HUDEP-2 (cell line): ENCODE measurements at regions not wholly inside any gene's neighbourhood (a gene's known extent, or its start where the extent isn't known, plus 50 kb on each side); places are given as distances from the start of the nearest gene placed in this dataset.

Experiments used
- DNase-seq, 76 experiments: peaks; one replicate each; lab custom pipeline; 2025; ENCODE audit not compliant: unreplicated experiment in 76 of 76; lab: John Stamatoyannopoulos, UW

GRCh38 chr5:77948476-77948875 lies 172.3 kb upstream of the TBCA start:
- DNase-seq, result no peak

GRCh38 chr5:77947041-77947428 lies 170.9 kb upstream of the TBCA start:
- DNase-seq, result no peak

GRCh38 chr5:77946381-77947040 lies 170.4 kb upstream of the TBCA start:
- no peak for DNase-seq

- no peak for DNase-seq
Measured at GRCh38 chr5:77945874-77946273, 169.7 kb upstream of the TBCA start.

GRCh38 chr5:77944757-77945340 lies 168.7 kb upstream of the TBCA start:
- DNase-seq, result no peak

GRCh38 chr5:77943851-77944250 lies 167.7 kb upstream of the TBCA start:
- DNase-seq, result no peak

- DNase-seq, result no peak
Measured at GRCh38 chr5:77942578-77943239, 166.6 kb upstream of the TBCA start.

- peak in 1 of 76 experiments; percentile 15 for DNase-seq
Measured at GRCh38 chr5:77937015-77937908, 161.1 kb upstream of the TBCA start.

GRCh38 chr5:77936365-77936693 lies 160.2 kb upstream of the TBCA start:
- DNase-seq, result no peak

- DNase-seq, result no peak
Measured at GRCh38 chr5:77935506-77936364, 159.6 kb upstream of the TBCA start.

GRCh38 chr5:77928776-77929300 lies 152.7 kb upstream of the TBCA start:
- DNase-seq, result no peak

GRCh38 chr5:77926337-77926736 lies 150.2 kb upstream of the TBCA start:
- DNase-seq, result no peak

- DNase-seq, result no peak
Measured at GRCh38 chr5:77925503-77925902, 149.4 kb upstream of the TBCA start.

- no peak for DNase-seq
Measured at GRCh38 chr5:77924081-77924480, 147.9 kb upstream of the TBCA start.

GRCh38 chr5:77923666-77924065 lies 147.5 kb upstream of the TBCA start:
- DNase-seq, result no peak

- DNase-seq, result no peak
Measured at GRCh38 chr5:77921094-77921768, 145.1 kb upstream of the TBCA start.

- peak in 2 of 76 experiments; percentile 2 to 3 for DNase-seq
Measured at GRCh38 chr5:77920359-77921058, 144.4 kb upstream of the TBCA start.

- no peak for DNase-seq
Measured at GRCh38 chr5:77915346-77915745, 139.2 kb upstream of the TBCA start.

GRCh38 chr5:77912721-77913120 lies 136.6 kb upstream of the TBCA start:
- DNase-seq, result no peak
